GM21825 (cell line): ENCODE measurements at regions not wholly inside any gene's neighbourhood (a gene's known extent, or its start where the extent isn't known, plus 50 kb on each side); places are given as distances from the start of the nearest gene placed in this dataset.
"Not testable (repeated sequence)": the region's sequence is repeated elsewhere in the genome, so short reads cannot be mapped to it uniquely, and the experiment has no call there.

ENCODE experiments used
- ATAC-seq: cut with Tn5 transposase; IDR thresholded peaks from one replicate; pipeline ENCODE4 v1.9.1; 2021; ENCODE audit warnings: mild to moderate bottlenecking, moderate library complexity; ENCODE audit not compliant: unreplicated experiment

- ATAC-seq: no peak
Observed at GRCh38 chr18:40347261-40347660, 1607.8 kb upstream of the PIK3C3 start.

DNA sequence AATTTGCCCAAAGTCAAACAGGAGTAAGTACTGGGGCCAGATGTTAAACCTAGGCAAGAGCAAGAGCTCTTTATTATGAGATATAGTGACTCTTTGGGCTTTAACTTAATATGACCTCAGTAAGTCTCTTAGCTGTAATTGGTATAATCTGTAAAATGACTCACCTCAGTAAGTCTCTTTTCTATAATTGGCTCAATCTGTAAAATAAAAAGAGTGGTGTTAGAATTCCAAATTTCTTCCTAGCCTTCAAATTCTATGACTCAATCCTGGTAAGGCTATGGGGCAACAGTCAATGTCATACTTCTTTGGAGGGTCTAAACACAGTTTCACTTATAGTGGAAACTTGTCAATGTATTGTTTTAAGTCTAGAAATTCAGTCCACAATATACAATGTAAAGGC lies 1608.9 kb upstream of the PIK3C3 start:
- no peak for ATAC-seq

GRCh38 chr18:40341701-40342100 lies 1613.3 kb upstream of the PIK3C3 start:
- ATAC-seq: no peak

DNA sequence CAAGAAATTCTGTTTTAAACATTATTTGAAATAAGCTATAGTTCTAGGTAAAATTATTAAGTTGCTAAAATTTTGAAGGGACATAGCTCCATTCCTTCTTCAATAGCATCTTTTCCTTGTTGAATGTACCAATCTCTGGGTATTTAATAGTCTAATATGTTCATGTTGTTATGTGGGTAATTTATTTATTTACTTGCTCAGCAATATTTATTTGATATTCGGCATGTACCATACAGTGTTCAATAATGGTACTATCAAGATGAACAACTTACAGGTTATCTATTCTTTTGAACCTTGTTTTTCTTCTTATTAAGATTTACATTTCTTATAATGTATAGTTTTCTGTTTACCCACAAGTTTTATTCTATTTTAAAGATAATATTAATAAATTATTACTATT lies 1616.8 kb upstream of the PIK3C3 start:
- no peak for ATAC-seq

DNA sequence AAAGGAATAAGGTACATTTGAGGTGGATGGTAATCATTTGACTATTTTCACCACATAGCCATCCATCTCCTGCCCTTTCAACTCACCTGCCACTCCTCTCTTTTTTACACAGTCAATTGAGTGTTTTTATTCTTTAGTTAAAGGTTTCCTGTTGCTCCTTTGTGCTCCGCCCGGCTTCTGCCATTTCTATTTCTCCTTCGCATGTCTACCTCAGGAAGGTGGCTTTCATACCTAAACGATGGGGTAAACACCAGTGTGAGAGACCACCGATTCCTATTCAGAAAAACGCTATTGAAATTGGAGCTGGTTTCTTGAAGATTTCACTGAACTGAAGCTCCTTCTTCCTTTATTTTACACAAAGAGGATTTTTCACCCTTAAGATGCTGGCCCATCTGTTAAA lies 1628.0 kb upstream of the PIK3C3 start:
- ATAC-seq: no peak

DNA sequence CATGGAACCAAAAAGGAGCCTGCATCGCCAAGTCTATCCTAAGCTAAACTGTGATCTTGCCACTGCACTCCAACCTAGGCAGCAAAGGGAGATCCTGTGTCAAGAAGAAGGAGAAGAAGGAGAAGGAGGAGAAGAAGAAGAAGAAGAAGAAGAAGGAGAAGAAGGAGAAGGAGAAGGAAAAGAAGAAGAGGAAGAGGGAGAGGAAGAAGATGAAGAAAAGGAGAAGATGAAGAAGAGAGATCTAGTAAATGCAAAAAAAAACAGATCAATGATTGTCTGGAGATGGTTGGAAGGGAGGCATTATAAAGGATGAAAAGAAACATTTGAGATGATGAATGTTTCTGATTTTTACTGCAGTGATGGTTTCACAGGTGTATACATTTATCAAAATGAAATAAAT lies 1629.0 kb upstream of the PIK3C3 start:
- ATAC-seq: no peak

DNA sequence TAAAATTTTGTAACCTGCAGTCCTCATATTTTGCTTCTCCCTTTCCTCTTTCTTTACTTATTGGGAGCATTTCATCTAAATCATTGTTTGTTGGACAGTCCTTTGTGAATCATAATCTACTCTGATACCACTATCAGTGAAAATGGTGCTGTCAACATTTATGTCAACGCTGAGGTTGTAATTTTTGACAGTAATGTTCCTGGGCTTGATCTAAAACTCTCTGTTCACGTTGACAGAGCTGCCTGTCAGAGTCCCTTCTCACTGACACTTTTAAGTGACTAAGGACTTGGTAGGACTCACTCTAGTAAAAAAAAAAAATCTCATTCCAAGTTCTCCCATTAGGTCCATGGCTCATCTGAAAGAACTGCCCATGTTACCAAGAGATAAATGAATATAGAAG lies 1640.8 kb upstream of the PIK3C3 start:
- no peak for ATAC-seq

- ATAC-seq: no peak
Observed at GRCh38 chr18:40313030-40313642, 1641.9 kb upstream of the PIK3C3 start.

DNA sequence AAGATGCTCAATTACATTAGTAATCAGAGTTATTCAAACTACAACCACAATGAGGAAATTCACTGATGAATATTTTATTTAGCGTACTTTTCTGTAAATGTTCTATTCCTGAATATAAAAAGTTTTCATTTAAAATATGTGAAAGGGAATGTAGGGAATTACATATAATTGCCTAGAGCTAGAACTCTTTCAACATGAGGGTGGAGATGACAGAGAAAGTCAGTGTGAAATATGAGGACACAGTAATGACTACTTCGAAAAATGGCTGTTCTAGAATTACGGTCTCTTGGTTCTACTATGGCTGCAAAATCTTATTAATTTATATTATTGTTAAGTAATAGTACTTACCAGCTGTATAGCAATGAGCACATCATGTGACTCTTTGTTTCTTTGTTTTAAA lies 1647.4 kb upstream of the PIK3C3 start:
- no peak for ATAC-seq

- no peak for ATAC-seq
Observed at GRCh38 chr18:40296717-40297413, 1658.2 kb upstream of the PIK3C3 start.

DNA sequence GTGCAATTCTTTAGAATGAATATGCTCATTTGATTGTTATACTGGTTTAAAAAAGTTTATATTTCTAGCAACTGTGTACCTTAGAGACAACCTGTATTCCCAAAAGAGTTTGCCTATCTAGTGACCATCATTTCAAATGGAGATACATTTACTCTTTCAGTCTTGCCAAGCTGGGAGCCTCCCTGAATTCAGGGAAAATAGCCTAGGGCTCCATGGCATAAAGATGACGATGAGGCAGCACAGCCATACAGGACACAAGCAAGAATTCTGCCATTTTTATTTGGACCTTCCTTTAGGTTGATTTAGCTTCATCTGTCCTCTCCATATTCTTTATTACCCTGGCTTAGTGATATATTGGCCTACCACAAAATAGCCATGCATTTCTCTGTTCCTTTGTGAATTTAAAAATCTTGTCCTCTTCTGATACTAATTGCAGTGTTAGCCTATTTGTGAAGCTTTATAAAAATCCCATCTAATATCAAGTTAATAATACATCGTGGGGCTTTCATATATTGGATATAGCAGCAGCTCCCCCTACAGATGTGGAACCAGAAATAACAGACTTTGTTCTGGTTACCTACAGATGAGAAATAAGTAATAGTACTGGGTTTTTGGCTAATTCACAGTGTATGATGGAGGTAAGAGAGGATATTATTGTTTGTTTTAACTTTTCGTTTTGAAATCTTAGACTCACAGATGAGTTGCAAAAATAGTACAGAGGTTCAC lies 1661.9 kb upstream of the PIK3C3 start:
- ATAC-seq: no peak

GRCh38 chr18:40283560-40283959 lies 1671.5 kb upstream of the PIK3C3 start:
- no peak for ATAC-seq

- not testable (repeated sequence) for ATAC-seq
Observed at GRCh38 chr18:40281356-40281755, 1673.7 kb upstream of the PIK3C3 start.

GRCh38 chr18:40274618-40275196 lies 1680.3 kb upstream of the PIK3C3 start:
- no peak for ATAC-seq

DNA sequence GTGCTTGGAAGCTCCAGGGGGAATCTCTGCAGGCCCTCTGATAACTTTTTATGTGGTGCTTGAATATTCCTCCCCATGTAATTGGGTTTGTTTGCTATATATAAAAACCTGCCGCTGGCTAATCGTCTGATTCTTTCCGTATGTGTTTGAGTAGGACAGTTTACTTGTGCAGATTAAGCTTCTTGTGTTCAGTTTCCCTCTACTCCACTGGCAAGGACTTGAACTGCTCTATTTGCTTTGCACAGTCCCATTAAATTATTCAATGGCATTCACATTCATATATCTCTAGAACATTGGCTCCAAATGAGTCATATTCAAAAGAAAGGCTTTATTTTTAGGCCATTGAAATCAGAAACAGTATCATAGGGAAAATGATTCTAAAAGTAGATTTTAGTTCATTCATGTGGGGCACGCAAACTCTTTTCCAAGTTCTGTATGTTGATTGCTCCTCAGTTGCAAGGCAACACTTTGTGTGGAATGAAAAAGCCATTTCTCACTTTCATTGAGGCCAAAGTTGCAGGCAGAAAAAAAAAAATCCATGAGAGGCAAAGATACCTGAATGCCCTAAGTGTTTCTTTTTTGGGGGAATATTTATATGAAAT lies 1682.3 kb upstream of the PIK3C3 start:
- ATAC-seq: no peak

- no peak for ATAC-seq
Observed at GRCh38 chr18:40259115-40259835, 1695.8 kb upstream of the PIK3C3 start.

- no peak for ATAC-seq
Observed at GRCh38 chr18:40258311-40258710, 1696.7 kb upstream of the PIK3C3 start.

GRCh38 chr18:40250236-40250635 lies 1704.8 kb upstream of the PIK3C3 start:
- ATAC-seq: no peak

DNA sequence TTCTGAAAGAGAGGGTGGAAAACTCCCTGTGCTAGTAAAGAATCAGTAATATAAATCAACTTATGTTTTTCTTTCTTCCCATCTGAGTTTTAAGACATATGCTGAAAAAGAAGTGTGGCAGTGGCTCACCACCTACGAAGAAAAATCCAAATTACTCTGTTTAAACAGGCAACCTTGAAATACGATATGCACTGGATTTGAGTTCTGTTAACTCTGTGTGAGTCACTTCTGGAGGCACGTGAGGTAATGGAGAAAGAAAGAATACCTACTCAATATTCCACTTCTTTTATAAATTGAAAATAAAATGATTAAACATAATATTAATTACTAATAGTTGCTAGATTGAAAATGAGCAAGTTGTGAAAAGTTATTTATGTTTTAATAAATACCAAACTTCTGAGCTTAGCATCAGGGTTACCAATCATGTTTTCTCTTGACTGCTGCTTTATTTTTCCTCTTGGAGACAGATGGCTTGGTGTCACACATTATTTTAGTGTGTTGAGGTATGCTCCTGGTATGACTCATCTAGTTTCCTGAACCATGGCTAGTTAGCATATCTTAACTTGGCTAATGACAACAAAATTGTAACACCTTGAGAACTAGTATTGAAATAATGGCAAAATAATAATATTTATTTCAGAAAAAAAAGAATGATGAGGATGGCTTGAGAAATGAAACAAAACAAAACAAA lies 1705.5 kb upstream of the PIK3C3 start:
- ATAC-seq: no peak

GRCh38 chr18:40245612-40246011 lies 1709.4 kb upstream of the PIK3C3 start:
- not testable (repeated sequence) for ATAC-seq
